Naive thymus-derived CD4-positive, alpha-beta T cell (primary cell): ENCODE measurements at regions not wholly inside any gene's neighbourhood (a gene's known extent, or its start where the extent isn't known, plus 50 kb on each side); places are given as distances from the start of the nearest gene placed in this dataset.

Experiments used
- ATAC-seq: fragments of 150-1000 bp; cut with Tn5 transposase; 2 replicates; pipeline ENCODE4 v1.10.0; 2021; ENCODE audit warnings: mild to moderate bottlenecking, moderate library complexity
- CTCF ChIA-PET: fragments of 350-600 bp; sonication (Branson Sonifier 250); formaldehyde crosslinking; loops from one replicate; lab custom pipeline; 2021; ENCODE audit warnings: antibody characterized with exemption; lab: Charles Lee
- POLR2A ChIA-PET: fragments of 350-600 bp; sonication (Branson Sonifier 250); formaldehyde crosslinking; loops from one replicate; lab custom pipeline; 2021; ENCODE audit warnings: antibody characterized with exemption, inconsistent platforms; lab: Charles Lee
- DNase-seq, 9 donors: peaks; one replicate each; pipeline versions ENCODE4 v3.0.0 to v3.0.0-alpha.2; 2020 to 2022; ENCODE audit warnings: mixed read lengths in 1 of 9
- H3K27ac ChIP-seq: one replicate; pipeline ENCODE4 v1.7.0; 2013; ENCODE audit warnings: mild to moderate bottlenecking, low read depth, low read length, moderate library complexity
- H3K27me3 ChIP-seq, 2 donors: one replicate each; pipeline ENCODE4 v1.7.0; 2013; ENCODE audit warnings: low read length in 2 of 2, mild to moderate bottlenecking in 2 of 2, moderate library complexity in 2 of 2; ENCODE audit not compliant: control insufficient read depth in 2 of 2, insufficient read depth in 2 of 2
- H3K36me3 ChIP-seq, 3 experiments: 1 replicate in 2 of 3; 2 replicates in 1 of 3; pipeline ENCODE4 v1.7.0; 2013; ENCODE audit warnings: low read length in 3 of 3, mild to moderate bottlenecking in 3 of 3, moderate library complexity in 1 of 3; ENCODE audit not compliant: insufficient read depth in 3 of 3, control insufficient read depth in 2 of 3
- H3K4me1 ChIP-seq, 2 donors: one replicate each; pipeline ENCODE4 v1.7.0; 2013; ENCODE audit warnings: low read length in 2 of 2, mild to moderate bottlenecking in 2 of 2, moderate library complexity in 1 of 2; ENCODE audit not compliant: control insufficient read depth in 2 of 2, insufficient read depth in 2 of 2
- H3K4me3 ChIP-seq: 2 replicates; pipeline ENCODE4 v1.7.0; 2013; ENCODE audit warnings: mild to moderate bottlenecking, low read length
- H3K9me3 ChIP-seq, 3 experiments: 1 replicate in 2 of 3; 2 replicates in 1 of 3; pipeline ENCODE4 v1.7.0; 2013; ENCODE audit warnings: low read length in 3 of 3; ENCODE audit not compliant: control insufficient read depth in 2 of 3
- H3K27ac Mint-ChIP-seq, 9 donors: one replicate each; pipeline ENCODE4 v1.8.0; 2020 to 2022; ENCODE audit warnings: mixed read lengths in 9 of 9, mild to moderate bottlenecking in 8 of 9, moderate library complexity in 5 of 9, inconsistent platforms in 2 of 9
- H3K27me3 Mint-ChIP-seq, 5 donors: one replicate each; pipeline ENCODE4 v1.8.0; 2021 to 2022; ENCODE audit warnings: mixed read lengths in 5 of 5, mild to moderate bottlenecking in 1 of 5
- H3K36me3 Mint-ChIP-seq, 5 donors: one replicate each; pipeline ENCODE4 v1.8.0; 2020 to 2022; ENCODE audit warnings: mixed read lengths in 5 of 5, mild to moderate bottlenecking in 3 of 5, inconsistent platforms in 1 of 5
- H3K4me1 Mint-ChIP-seq, 7 donors: one replicate each; pipeline ENCODE4 v1.8.0; 2020 to 2022; ENCODE audit warnings: mixed read lengths in 7 of 7, mild to moderate bottlenecking in 3 of 7, inconsistent platforms in 1 of 7
- H3K4me3 Mint-ChIP-seq, 10 donors: one replicate each; pipeline ENCODE4 v1.8.0; 2020 to 2022; ENCODE audit warnings: mild to moderate bottlenecking in 10 of 10, mixed read lengths in 10 of 10, moderate library complexity in 6 of 10, inconsistent platforms in 2 of 10
- H3K9me3 Mint-ChIP-seq, 11 donors: one replicate each; pipeline ENCODE4 v1.8.0; 2020 to 2022; ENCODE audit warnings: mixed read lengths in 11 of 11, mild to moderate bottlenecking in 4 of 11, inconsistent platforms in 1 of 11, moderate library complexity in 1 of 11
- intact Hi-C, 2 donors: fragments of 100-400 bp; cut with micrococcal nuclease; formaldehyde crosslinking; loops; one replicate each; pipeline ENCODE4 v1.15.1; 2023

GRCh38 chr20:60664106-60664505 is 588.0 kb upstream of the CDH4 start:
- intact Hi-C loops = no loop called here
- DNase-seq = no peak
- H3K4me3 Mint-ChIP-seq = no peak overlapping the region
- no peak overlapping the region for H3K4me3 ChIP-seq
- no peak overlapping the region for H3K27ac Mint-ChIP-seq
- no peaks in the 10 kb centered on the region for H3K36me3 ChIP-seq
- no peaks in the 10 kb centered on the region for H3K9me3 ChIP-seq
- no peaks in the 10 kb centered on the region for H3K4me1 ChIP-seq
- no peaks in the 10 kb centered on the region for H3K4me1 Mint-ChIP-seq
- ATAC-seq = no peak
- no peaks in the 10 kb centered on the region for H3K27me3 ChIP-seq
- H3K9me3 Mint-ChIP-seq = peaks cover 0 to 6% (median 0%) of the 10 kb centered on the region in 11 donors
- H3K27ac ChIP-seq = no peak overlapping the region
- ChIA-PET CTCF (no interaction called here), POLR2A (no interaction called here)
- H3K27me3 Mint-ChIP-seq = peaks cover 0 to 6% (median 0%) of the 10 kb centered on the region in 5 donors
- H3K36me3 Mint-ChIP-seq = no peaks in the 10 kb centered on the region

- Mint-ChIP-seq H3K4me3 (no peak overlapping the region), H3K27me3 (peaks cover 0 to 12% (median 0%) of the 10 kb centered on the region in 5 donors), H3K36me3 (no peaks in the 10 kb centered on the region), H3K4me1 (no peaks in the 10 kb centered on the region), H3K9me3 (peaks cover 0 to 6% (median 0%) of the 10 kb centered on the region in 11 donors), H3K27ac (no peak overlapping the region)
- ATAC-seq = no peak
- Histone ChIP-seq H3K9me3 (no peaks in the 10 kb centered on the region), H3K4me1 (no peaks in the 10 kb centered on the region), H3K27me3 (no peaks in the 10 kb centered on the region), H3K4me3 (no peak overlapping the region), H3K36me3 (no peaks in the 10 kb centered on the region), H3K27ac (no peak overlapping the region)
- ChIA-PET POLR2A (no interaction called here), CTCF (no interaction called here)
- no peak for DNase-seq
- intact Hi-C loops = no loop called here
These were observed 584.4 kb upstream of the CDH4 start for GRCh38 chr20:60667641-60668040.

GRCh38 chr20:60669211-60669610 is 582.9 kb upstream of the CDH4 start:
- Histone ChIP-seq H3K27me3 (no peaks in the 10 kb centered on the region), H3K9me3 (no peaks in the 10 kb centered on the region), H3K4me1 (no peaks in the 10 kb centered on the region), H3K4me3 (no peak overlapping the region), H3K36me3 (no peaks in the 10 kb centered on the region), H3K27ac (no peak overlapping the region)
- DNase-seq (no peak), ATAC-seq (no peak)
- H3K36me3 Mint-ChIP-seq = no peaks in the 10 kb centered on the region
- peaks cover 0 to 12% (median 0%) of the 10 kb centered on the region in 5 donors for H3K27me3 Mint-ChIP-seq
- H3K27ac Mint-ChIP-seq = no peak overlapping the region
- no peak overlapping the region for H3K4me3 Mint-ChIP-seq
- ChIA-PET POLR2A (no interaction called here), CTCF (no interaction called here)
- H3K4me1 Mint-ChIP-seq = no peaks in the 10 kb centered on the region
- intact Hi-C loops = no loop called here
- peaks cover 0 to 6% (median 0%) of the 10 kb centered on the region in 11 donors for H3K9me3 Mint-ChIP-seq

- Mint-ChIP-seq H3K4me3 (no peak overlapping the region), H3K36me3 (no peaks in the 10 kb centered on the region)
- CTCF ChIA-PET = no interaction called here
These were observed 576.0 kb upstream of the CDH4 start for GRCh38 chr20:60676011-60676410.

GRCh38 chr20:60677819-60678218 is 574.2 kb upstream of the CDH4 start:
- no peaks in the 10 kb centered on the region for H3K36me3 Mint-ChIP-seq
- no peak overlapping the region for H3K27ac Mint-ChIP-seq
- no peak overlapping the region for H3K4me3 ChIP-seq
- no peaks in the 10 kb centered on the region for H3K4me1 ChIP-seq
- no peaks in the 10 kb centered on the region for H3K9me3 ChIP-seq
- no peaks in the 10 kb centered on the region for H3K4me1 Mint-ChIP-seq
- no peak for DNase-seq
- ATAC-seq = no peak
- H3K4me3 Mint-ChIP-seq = no peak overlapping the region
- peaks cover 0 to 20% (median 7%) of the 10 kb centered on the region in 5 donors for H3K27me3 Mint-ChIP-seq
- POLR2A ChIA-PET = no interaction called here
- peaks cover 0 to 4% (median 0%) of the 10 kb centered on the region in 11 donors for H3K9me3 Mint-ChIP-seq
- no peaks in the 10 kb centered on the region for H3K27me3 ChIP-seq
- CTCF ChIA-PET = no interaction called here
- H3K27ac ChIP-seq = no peak overlapping the region
- H3K36me3 ChIP-seq = no peaks in the 10 kb centered on the region
- intact Hi-C loops = no loop called here

More at GRCh38 chr20:60676011-60676410, 576.0 kb upstream of the CDH4 start:
- no peaks in the 10 kb centered on the region for H3K9me3 ChIP-seq
- no peaks in the 10 kb centered on the region for H3K27me3 ChIP-seq
- no peak overlapping the region for H3K27ac Mint-ChIP-seq
- no peaks in the 10 kb centered on the region for H3K9me3 Mint-ChIP-seq
- H3K4me3 ChIP-seq = no peak overlapping the region
- no peaks in the 10 kb centered on the region for H3K4me1 ChIP-seq
- no peak for DNase-seq
- H3K4me1 Mint-ChIP-seq = no peaks in the 10 kb centered on the region
- no peak overlapping the region for H3K27ac ChIP-seq
- POLR2A ChIA-PET = no interaction called here
- no peak for ATAC-seq
- intact Hi-C loops = no loop called here
- H3K36me3 ChIP-seq = no peaks in the 10 kb centered on the region
- peaks cover 0 to 11% (median 0%) of the 10 kb centered on the region in 5 donors for H3K27me3 Mint-ChIP-seq

GRCh38 chr20:60680554-60680953 is 571.5 kb upstream of the CDH4 start:
- Histone ChIP-seq H3K4me3 (no peak overlapping the region), H3K36me3 (no peaks in the 10 kb centered on the region), H3K9me3 (no peaks in the 10 kb centered on the region), H3K4me1 (no peaks in the 10 kb centered on the region), H3K27me3 (no peaks in the 10 kb centered on the region), H3K27ac (no peak overlapping the region)
- POLR2A ChIA-PET = no interaction called here
- intact Hi-C loops = no loop called here
- CTCF ChIA-PET = no interaction called here
- no peaks in the 10 kb centered on the region for H3K4me1 Mint-ChIP-seq
- H3K9me3 Mint-ChIP-seq = peaks cover 0 to 4% (median 0%) of the 10 kb centered on the region in 11 donors
- H3K36me3 Mint-ChIP-seq = no peaks in the 10 kb centered on the region
- H3K4me3 Mint-ChIP-seq = no peak overlapping the region
- peaks cover 0 to 23% (median 12%) of the 10 kb centered on the region in 5 donors for H3K27me3 Mint-ChIP-seq
- H3K27ac Mint-ChIP-seq = no peak overlapping the region
- ATAC-seq (no peak), DNase-seq (no peak)

- ATAC-seq (no peak), DNase-seq (no peak)
- Mint-ChIP-seq H3K9me3 (peaks cover 0 to 4% (median 0%) of the 10 kb centered on the region in 11 donors), H3K27ac (no peak overlapping the region), H3K4me1 (no peaks in the 10 kb centered on the region), H3K36me3 (no peaks in the 10 kb centered on the region), H3K27me3 (peaks cover 0 to 21% (median 18%) of the 10 kb centered on the region in 5 donors), H3K4me3 (no peak overlapping the region)
- H3K4me1 ChIP-seq = no peaks in the 10 kb centered on the region
- intact Hi-C loops = no loop called here
- H3K36me3 ChIP-seq = no peaks in the 10 kb centered on the region
- H3K9me3 ChIP-seq = no peaks in the 10 kb centered on the region
- ChIA-PET POLR2A (no interaction called here), CTCF (no interaction called here)
- H3K4me3 ChIP-seq = no peak overlapping the region
- no peak overlapping the region for H3K27ac ChIP-seq
- H3K27me3 ChIP-seq = no peaks in the 10 kb centered on the region
These were observed 564.8 kb upstream of the CDH4 start for GRCh38 chr20:60687213-60687612.
